G401 (cell line): ENCODE measurements at regions not wholly inside any gene's neighbourhood (a gene's known extent, or its start where the extent isn't known, plus 50 kb on each side); places are given as distances from the start of the nearest gene placed in this dataset.
A peak's percentile ranks its signal among the peaks of the same experiment; 100 is the strongest.
"Not testable (repeated sequence)": the region's sequence is repeated elsewhere in the genome, so short reads cannot be mapped to it uniquely, and the experiment has no call there.

Experiments
- DNase-seq: peaks from one replicate; pipeline ENCODE4 v3.0.0-alpha.2; 2015; ENCODE audit warnings: low spot score
- in situ Hi-C: cut with HindIII; loops from 2 replicates; pipeline ENCODE4 v1.10.0; 2016; ENCODE audit warnings: low sequenced_read_pairs, mixed read lengths

DNA sequence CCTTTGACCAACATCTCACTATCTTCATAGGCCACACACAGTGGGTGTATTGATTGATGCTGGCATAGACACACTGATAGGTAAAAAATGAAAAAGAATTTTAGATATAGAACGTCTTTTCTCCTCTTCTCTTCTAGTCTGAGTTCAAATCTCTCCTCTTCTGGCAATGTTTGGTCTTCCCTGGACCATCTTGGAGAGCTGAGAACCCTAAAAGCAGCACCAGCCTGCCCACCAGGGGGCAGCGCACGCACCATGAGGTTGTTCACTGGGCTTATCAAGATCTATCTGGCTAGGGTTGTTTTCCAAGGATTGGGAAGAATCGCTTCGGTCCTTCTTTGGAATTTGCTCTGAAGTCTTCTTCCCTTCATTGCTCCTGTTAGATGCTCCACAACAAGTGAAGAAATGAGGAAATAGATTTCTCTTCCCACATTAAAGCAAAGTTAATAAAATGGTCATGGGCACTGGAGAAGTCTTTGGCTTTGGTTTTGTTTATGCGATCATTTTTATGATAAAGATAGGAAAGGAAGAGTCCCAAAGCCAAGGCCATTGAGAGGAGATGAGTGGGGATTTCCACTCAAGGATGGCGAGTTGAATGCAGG is 104.0 kb upstream of the OLIG2 start:
- in situ Hi-C loops = no loop called here
- DNase-seq = no peak

DNA sequence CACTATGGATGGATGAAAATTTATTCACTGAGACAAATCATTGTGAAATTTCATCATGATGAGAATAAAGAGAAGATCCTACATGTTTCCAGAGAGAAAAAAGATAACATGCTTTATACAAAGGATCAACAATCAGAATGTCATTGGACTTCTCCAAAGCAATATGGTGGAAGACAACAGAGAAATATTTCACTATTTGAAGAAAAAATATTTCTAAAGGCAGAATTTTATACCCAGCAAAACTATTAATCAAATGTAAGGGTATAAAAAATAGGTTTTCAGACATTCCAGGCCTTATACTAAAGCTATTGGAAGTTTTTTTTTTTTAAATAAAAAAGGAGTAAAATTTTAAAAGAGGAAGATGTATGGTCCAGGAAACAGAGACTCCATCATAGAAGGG is 100.6 kb upstream of the OLIG2 start:
- DNase-seq = no peak
- in situ Hi-C loops = no loop called here

DNA sequence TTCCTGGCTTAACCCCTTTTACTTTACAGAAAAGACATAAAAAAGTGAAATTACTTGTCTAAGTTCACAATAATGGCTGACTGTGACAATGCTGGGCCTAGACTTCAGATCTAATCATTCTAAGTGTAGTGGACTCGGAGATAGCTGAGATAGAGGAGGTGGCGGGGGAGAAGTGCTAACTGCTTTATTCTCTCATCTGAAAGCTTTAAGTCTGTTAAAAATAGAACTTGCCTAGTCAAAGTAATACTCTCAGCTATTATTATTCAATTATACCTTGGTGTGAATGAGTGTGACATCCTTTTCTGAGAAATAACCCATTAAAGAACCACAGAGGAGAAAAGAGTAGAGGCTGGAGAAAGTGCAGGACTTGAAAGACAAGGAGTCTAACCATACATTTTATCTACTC is 96.1 kb upstream of the OLIG2 start:
- no peak for DNase-seq
- in situ Hi-C loops = no loop called here

DNA sequence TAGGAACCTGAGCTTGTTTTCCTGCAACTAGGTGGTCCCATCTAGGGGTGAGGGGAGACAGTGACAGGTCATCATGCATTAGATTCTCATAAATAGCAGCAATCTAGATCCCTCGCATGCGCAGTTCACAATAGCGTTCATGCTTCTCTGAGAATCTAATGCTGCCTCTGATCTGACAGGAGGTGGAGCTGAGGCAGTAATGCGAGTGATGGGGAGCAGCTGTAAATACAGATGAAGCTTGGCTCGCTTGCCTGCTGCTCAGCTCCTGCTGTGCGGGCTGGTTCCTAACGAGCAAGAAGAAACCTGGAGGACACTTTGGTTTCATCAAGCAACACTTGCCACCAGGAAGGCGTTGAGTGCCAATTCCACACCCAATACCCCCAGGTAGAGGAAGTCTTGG is 95.1 kb upstream of the OLIG2 start:
- DNase-seq = no peak
- in situ Hi-C loops = no loop called here

DNA sequence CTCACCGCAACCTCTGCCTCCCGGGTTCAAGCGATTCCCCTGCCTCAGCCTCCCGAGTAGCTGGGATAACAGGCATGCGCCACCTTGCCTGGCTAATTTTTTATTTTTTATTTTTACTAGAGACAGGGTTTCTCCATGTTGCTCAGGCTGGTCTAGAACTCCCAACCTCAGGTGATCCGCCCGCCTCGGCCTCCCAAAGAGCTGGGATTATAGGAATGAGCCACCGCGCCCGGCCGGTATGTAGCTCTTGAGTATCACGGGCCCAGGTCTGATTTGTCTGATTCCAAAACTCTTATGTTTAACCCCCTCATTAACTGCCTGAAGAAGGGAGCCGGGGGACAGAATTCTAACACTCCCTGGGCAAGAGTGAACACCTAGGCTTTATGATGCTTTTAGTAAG is 91.7 kb upstream of the OLIG2 start:
- in situ Hi-C loops = not testable (repeated sequence)

DNA sequence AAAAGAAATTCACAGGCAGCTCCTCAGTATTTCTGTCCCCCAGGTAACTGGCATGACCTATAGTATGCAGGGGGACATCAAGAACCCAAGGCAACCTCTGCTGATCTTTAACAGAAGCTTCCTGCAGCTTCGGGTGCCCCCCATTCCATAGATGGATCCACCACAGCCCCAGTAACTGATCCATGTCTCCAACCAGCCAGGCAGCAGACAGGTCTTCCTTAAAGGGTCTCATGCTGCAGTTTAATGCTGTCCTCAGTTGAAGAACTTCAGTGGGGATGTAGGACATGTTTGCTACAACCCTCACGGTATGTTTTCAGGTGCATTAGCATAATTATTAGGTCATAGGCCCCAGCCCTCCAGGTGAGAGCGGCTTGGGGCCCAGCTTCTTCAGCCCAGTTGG is 90.9 kb upstream of the OLIG2 start:
- DNase-seq = no peak
- in situ Hi-C loops = no loop called here

More for the DNA sequence above, 91.7 kb upstream of the OLIG2 start:
- not testable (repeated sequence) for DNase-seq

DNA sequence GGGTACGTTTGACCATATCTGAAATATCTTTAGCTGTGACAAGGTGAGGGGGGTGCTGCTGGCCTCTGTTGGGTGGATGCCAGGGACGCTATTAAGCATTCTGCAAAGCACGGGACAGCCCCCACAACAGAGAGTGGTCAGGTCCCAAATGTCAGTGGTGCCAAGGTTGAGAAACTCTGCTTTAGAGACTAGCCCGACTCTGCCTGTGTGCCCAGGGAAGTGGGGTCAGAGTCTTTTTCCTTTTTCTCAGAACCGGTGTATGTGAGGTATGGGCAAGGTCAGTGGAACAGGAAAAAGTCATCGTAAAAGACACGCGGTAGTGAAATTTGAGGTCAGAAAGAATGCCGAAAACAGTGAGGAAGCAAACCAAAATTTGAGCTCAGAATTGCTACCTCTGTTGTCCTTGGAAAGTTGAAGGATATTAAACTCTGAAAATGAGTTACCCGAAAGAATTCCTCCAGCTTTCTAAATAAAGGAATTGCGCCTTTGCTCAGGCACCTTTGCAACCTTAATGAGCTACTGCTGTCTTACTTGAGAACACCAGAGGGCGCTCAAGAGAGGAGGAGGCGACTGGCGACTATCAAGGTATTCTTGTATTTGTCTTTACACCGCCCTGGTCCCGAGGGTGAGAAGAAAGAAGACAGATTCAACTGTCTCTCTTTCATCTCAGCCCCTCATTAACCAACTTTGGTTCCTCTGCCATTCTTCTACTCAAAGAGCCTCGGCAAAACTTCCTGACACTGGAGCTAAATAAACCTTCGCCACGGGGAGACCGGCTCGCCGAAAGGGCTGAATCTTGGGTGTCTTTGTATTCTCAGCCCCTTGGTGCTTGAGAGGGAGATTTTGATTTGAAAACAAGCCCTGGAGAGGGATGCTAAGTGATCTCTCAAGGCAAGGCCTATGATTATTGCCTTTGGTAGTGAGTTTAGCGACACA is 85.4 kb upstream of the OLIG2 start:
- in situ Hi-C loops = no loop called here
- peak; percentile 77 for DNase-seq

DNA sequence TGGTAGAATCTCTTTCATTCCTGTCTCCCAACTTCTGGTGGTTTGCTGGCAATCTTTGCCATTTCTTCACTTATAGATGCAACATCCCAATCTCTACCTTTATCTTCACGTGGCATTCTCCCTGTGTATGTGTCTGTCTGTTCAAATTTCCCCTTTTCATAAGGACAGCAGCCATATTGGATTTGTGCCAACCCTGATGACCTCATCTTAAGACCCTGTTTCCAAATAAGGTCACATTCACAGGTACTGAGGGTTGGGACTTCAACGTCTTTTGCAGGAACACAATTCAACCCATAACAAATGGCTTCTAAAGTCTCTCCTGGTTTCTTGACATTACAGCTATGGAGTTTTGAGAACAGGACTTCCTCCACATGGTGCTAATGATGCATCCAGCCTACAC is 84.5 kb upstream of the OLIG2 start:
- in situ Hi-C loops = no loop called here
- no peak for DNase-seq

DNA sequence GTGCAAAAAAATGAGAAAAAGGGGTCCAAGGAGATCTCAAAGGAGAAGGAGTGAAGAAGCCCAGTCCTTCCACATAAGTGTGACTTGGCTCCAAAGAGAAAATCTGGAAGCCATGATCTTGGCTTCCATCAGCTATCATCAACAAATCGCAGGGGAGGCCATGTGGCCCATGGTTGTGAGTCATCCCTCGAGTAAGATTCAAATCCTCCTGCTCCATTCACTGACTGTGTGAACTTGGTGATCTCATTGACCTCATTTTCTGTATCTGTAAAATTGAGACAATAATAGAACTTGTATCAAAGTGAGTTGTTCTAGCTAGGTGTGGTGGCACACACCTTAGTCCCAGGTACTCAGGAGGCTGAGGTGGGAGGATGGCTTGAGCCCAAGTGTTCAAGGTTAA is 79.1 kb upstream of the OLIG2 start:
- in situ Hi-C loops = no loop called here
- no peak for DNase-seq

DNA sequence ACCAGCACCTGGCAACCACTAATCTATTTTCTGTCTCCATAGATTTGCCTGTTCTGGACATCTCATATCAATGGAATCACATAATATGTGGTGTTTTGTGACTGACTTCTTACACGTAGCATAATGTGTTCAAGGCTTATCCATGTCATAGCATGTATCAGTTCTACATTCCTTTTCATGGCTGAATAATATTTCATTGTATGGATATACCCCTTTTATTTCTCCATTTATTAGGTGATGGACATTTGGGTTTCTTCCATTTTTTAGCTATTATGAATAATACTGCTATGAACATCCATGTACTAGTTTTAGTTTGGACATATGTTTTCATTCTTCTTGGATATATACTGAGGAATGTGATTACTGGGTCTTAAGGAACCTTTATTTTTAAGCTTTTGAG is 78.0 kb upstream of the OLIG2 start:
- in situ Hi-C loops = no loop called here

DNA sequence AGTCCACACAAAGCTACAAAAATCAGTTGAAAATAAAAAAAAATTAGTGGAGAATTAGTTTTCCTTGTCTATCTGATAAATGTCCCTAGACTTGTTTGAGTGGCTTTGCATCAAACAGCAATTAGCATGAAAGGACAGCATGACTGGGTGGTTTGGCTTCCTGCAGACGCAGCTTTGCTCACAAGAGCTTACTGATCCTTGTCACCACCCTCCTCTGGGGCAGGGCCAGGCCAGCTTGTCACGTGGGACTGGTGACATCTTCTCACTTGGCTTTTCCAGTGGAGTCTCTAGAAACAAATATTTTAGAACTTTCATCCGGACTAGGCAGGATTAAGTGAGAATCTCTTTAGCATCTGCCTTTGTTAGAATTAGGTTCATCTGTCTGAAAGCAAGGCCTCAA is 76.0 kb upstream of the OLIG2 start:
- in situ Hi-C loops = no loop called here
- no peak for DNase-seq

More for the DNA sequence above, 78.0 kb upstream of the OLIG2 start:
- no peak for DNase-seq

DNA sequence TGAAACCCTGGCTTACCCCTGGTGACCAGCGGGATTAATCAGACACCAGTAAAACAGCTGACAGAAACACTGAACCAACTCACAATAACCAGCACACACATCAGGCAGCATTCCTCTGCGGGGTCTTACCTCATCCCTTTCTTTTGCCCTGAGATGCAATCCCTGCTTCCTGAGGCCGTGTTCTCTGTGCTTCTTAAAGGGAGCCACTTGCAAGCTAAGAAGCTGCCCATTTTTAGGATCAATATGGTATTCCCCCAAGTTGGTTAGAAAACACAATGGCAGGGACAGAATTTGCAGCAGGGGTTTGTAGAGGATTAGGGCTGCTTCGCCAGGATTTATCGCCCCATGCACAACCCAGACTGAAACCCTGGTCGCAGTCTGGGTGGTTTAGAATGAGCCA is 74.7 kb upstream of the OLIG2 start:
- in situ Hi-C loops = no loop called here
- no peak for DNase-seq

DNA sequence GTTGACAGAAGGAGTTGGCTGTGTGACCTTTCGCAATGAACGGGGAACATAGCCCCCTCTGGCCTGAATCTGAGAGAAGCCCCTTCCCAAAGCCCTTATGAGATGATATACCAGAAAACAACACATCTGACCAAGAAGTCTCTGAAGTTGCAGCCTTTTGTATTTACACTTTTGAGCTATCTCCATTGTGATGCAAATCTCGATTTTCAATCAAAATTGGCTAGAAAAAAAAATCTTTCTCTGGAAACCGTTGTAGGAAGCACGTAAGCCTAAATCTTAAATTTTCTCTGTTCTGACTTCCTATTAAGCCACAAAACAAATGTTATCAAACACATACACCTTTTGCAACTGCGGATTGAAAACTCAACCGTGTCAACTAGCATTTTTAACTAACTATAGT is 71.4 kb upstream of the OLIG2 start:
- in situ Hi-C loops = no loop called here
- DNase-seq = no peak

DNA sequence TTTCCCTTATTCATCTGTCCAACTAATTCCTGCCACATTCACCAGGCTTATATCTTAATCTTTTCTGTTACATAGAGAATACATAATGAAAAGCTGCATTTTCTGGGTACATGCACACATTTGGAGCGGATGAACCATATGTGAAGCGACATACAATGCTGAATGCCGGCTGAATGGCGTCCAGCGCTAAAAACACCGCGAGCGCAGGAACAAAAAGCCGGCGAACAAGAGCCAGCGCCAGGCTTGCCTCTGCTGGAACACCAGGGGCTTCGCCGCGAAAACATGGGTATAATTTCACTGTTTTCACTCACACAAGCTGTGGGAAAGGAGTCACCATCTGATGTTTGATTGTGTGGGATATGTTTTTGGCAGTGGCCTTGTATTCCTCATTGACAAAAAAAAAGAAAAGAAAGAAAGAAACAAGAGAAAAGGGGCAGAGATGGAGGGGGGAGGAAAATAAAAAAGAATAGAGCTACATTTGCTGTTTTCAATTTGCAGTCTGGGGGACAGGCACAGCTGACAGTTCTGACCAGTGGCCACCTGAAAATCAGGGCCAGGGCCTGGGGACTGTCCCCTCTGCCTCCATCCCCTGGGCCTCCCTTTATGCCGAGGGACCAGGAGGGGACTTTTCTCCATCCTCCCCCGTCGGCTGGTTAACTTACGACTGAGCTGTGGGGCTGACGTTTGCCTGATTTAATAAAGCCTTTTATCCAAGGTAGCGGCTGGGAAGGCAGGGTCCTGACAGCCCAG is 70.2 kb upstream of the OLIG2 start:
- DNase-seq = no peak
- in situ Hi-C loops = no loop called here

DNA sequence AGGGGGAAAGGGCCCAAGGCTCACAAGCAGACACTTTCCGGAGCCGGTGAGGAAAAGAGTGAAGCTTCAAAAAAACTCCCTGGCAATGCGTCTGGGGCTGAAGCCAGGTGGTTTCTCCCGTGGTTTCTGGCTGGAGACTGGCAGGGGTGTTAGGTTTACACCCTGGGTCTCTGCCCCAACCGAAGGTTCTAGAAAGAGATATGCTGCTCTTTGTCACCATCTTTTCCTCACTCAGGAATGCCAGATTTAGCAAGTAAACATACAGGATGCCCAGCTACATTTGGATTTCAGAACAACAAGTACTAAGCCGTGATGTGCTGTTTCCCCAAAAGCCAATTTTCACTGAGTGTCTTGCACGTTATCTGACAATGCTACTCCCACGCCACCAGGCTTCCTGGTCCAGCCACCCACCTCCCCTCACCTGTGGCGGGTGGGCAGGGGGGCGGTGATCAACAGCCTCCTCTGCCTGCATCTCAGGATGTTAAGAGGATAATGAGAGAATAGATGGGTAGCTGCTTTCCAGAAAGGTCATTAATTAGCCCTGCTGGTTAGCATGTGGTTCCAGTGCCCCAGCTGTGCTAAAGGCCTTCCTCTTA is 69.6 kb upstream of the OLIG2 start:
- in situ Hi-C loops = no loop called here
- DNase-seq = no peak

DNA sequence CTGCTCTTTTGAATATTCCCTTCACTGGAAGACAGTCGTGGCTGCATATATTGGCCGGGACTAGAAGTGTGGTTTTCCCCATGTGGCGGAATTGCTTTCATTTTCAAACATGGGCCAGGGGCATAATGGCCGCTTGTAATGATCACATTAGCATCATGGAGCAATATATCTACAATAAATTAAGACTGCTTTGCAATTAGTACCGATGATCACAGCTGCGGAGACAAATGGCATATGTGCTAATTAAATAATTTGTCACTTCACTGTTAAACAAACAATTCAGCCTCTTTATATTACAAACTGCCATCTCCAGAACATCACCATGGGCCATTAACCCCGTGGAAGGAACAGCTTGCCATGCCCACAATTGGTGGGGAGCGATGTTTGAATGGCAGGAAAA is 68.2 kb upstream of the OLIG2 start:
- DNase-seq = no peak
- in situ Hi-C loops = no loop called here

DNA sequence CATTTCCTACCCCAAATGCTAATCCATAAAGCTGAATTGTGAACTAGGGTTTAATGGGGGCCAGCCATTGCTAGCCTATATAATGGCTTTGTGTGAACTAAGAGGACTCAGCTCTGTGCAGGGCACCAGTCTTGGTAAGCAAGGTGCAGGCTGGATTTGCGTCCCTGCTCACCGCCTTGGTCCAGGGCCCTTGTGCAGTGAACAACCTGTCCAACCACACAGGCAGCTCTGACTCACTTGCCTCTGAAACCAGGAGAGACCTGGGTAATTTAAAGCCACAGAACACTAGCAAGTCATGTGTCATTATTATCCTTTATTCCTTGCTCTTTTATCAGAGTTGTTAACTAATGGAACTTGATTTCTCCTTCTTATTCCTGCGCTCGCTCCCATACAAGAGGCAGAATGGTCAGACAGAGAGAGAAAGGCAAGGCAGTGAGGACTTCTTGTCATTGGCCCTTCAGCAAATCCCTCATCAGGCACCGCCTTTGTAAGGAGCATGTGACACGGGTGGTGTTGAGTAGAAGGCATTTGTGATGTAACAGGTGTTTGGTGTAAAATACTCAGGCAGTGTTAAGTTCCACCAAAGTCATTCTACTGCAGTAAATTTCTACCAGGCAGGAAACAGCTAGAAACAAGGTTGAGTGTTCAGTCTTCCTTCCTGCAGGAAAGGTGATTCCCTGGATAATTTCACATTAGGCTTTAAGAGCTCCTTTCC is 67.3 kb upstream of the OLIG2 start:
- no peak for DNase-seq
- in situ Hi-C loops = no loop called here

DNA sequence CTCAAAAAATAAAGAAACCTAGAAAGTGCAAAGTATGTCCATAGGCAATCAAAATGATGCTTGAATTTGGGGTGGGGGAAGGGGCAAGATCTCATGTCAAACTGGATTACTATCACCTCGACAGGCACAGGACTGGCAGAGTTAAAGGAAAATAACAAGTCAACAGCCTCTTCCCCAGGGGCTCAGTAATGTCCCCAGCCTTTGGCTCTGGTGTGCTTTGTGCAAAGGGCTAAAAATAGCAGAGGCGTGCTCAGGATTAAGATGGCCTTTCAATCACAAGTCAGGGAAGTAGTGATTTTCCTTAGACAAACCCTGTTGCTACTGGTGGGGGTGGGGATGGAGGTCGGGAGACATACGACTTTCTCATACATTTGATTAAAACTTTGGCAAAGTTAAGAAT is 63.5 kb upstream of the OLIG2 start:
- in situ Hi-C loops = no loop called here
- no peak for DNase-seq

DNA sequence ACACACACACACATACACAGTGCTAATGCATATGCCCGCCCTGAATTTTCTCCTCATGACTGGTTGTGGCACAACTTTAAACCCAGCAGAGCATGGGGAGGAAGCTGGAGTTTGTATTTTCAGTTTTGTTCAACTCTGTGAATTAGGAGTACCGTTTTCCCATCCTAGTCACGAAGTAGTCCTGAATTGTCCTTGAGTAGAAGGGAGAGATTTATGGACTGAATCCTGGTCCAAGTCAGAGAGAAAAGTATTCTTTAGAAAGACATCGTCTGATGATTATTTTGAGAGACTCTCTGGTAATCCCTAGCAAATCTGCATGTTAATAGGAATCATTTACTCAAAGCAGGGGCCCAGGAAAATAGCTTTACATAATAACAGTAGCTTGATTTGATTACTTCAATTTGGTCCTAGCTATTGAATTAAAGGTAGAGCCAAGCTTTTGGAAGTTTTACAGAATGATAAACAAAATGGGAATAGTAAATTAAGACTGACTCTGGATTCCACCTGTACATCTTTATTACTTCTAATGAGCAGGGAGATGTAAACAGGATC is 60.5 kb upstream of the OLIG2 start:
- DNase-seq = no peak
- in situ Hi-C loops = no loop called here
